GM23338 (cell line): ENCODE measurements at regions not wholly inside any gene's neighbourhood (a gene's known extent, or its start where the extent isn't known, plus 50 kb on each side); places are given as distances from the start of the nearest gene placed in this dataset.

ENCODE experiments used
- CREB1 ChIP-seq: fragments of 250-450 bp; sonication (Bioruptor Pico); IDR thresholded peaks from 2 replicates; pipeline ENCODE4 v1.5.0; 2020; ENCODE audit warnings: low read depth, mild to moderate bottlenecking, moderate library complexity
- CTCF ChIP-seq, 2 experiments: fragments of 200-600 bp in 1 of 2; sonication (generic) in 1 of 2; conservative IDR thresholded peaks; 2 replicates each; pipeline versions ENCODE4 v1.5.1 to v1.6.1; 2016 to 2017; ENCODE audit warnings: antibody characterized with exemption in 2 of 2, low read depth in 2 of 2, mild to moderate bottlenecking in 2 of 2, moderate library complexity in 1 of 2
- ETS1 ChIP-seq: IDR thresholded peaks from 2 replicates; pipeline ENCODE4 v1.6.1; 2016; ENCODE audit warnings: antibody characterized with exemption
- EZH2 ChIP-seq: fragments of 200-600 bp; sonication (generic); IDR thresholded peaks from one replicate; pipeline ENCODE4 v1.8.0; 2017; ENCODE audit warnings: antibody characterized with exemption, mild to moderate bottlenecking, low read depth; ENCODE audit not compliant: unreplicated experiment
- EZH2phosphoT487 ChIP-seq: fragments of 200-600 bp; sonication (generic); IDR thresholded peaks from one replicate; pipeline ENCODE4 v1.8.1; 2018; ENCODE audit warnings: antibody characterized with exemption; ENCODE audit not compliant: unreplicated experiment
- JUNB ChIP-seq: IDR thresholded peaks from one replicate; pipeline ENCODE4 v1.6.1; 2016; ENCODE audit warnings: antibody characterized with exemption; ENCODE audit not compliant: unreplicated experiment
- NANOG ChIP-seq: IDR thresholded peaks from 2 replicates; pipeline ENCODE4 v1.6.1; 2016; ENCODE audit warnings: antibody characterized with exemption, borderline replicate concordance
- POLR2AphosphoS5 ChIP-seq: IDR thresholded peaks from 2 replicates; pipeline ENCODE4 v1.6.1; 2016; ENCODE audit warnings: antibody characterized with exemption, low read depth
- REST ChIP-seq: IDR thresholded peaks from one replicate; pipeline ENCODE4 v1.6.1; 2018; ENCODE audit warnings: antibody characterized with exemption; ENCODE audit not compliant: unreplicated experiment
- STAT1 ChIP-seq: IDR thresholded peaks from one replicate; pipeline ENCODE4 v1.6.1; 2016; ENCODE audit warnings: antibody characterized with exemption; ENCODE audit not compliant: unreplicated experiment
- ZNF114 ChIP-seq: fragments of 250-450 bp; sonication (Bioruptor Pico); IDR thresholded peaks from 2 replicates; pipeline ENCODE4 v1.5.0; 2020; ENCODE audit warnings: mild to moderate bottlenecking, moderate library complexity
- ZNF331 ChIP-seq: fragments of 250-450 bp; sonication (Bioruptor Pico); IDR thresholded peaks from 2 replicates; pipeline ENCODE4 v1.5.0; 2020; ENCODE audit warnings: low read depth, mild to moderate bottlenecking, moderate library complexity
- ZNF462 ChIP-seq: fragments of 250-450 bp; sonication (Bioruptor Pico); IDR thresholded peaks from 2 replicates; pipeline ENCODE4 v1.5.0; 2020; ENCODE audit warnings: mild to moderate bottlenecking, moderate library complexity

GRCh38 chr17:77640916-77641605 is 317.4 kb upstream of the TNRC6C start:
- TF ChIP-seq EZH2 (no peak), JUNB (no peak), CTCF (conservative IDR thresholded peaks at IDR 0.05; ENCODE audit: low read depth in 2 of 2) (no peak), EZH2phosphoT487 (no peak), POLR2AphosphoS5 (no peak), ZNF114 (CRISPR knock-in tag) (no peak), CREB1 (no peak), ETS1 (no peak), REST (no peak), ZNF462 (no peak), ZNF331 (CRISPR knock-in tag) (no peak), STAT1 (no peak), NANOG (no peak)
